ENCODE measurements at regions not wholly inside any gene's neighbourhood (a gene's known extent, or its start where the extent isn't known, plus 50 kb on each side); places are given as distances from the start of the nearest gene placed in this dataset.

DNA sequence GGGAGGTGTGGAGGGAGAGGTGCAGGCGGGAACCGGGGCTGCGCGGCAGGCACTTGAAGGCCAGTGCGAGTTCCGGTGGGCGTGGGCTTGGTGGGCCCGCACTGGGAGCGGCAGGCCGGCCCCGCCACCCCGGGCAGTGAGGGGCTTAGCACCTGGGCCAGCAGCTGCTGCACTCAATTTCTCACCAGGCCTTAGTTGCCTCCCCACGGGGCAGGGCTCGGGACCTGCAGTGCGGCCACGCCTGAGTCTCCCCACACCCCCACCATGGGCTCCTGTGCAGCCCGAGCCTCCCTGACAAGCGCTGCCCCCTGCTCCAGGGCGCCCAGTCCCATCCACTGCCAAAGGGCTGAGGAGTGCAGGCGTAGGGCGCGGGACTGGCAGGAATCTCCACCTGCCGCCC lies 284.5 kb downstream of the DEPDC1B start:
- no peaks in the 10 kb centered on the region for H3K27me3 Mint-ChIP-seq
- H3K9me3 Mint-ChIP-seq: no peaks in the 10 kb centered on the region
- H3K36me3 Mint-ChIP-seq: no peaks in the 10 kb centered on the region
- CTCF ChIA-PET: no interaction called here
- no peak for DNase-seq
- peaks cover 3% of the 10 kb centered on the region for H3K4me1 Mint-ChIP-seq
- H3K27ac Mint-ChIP-seq: no peak overlapping the region
- no peak overlapping the region for H3K4me3 Mint-ChIP-seq

DNA sequence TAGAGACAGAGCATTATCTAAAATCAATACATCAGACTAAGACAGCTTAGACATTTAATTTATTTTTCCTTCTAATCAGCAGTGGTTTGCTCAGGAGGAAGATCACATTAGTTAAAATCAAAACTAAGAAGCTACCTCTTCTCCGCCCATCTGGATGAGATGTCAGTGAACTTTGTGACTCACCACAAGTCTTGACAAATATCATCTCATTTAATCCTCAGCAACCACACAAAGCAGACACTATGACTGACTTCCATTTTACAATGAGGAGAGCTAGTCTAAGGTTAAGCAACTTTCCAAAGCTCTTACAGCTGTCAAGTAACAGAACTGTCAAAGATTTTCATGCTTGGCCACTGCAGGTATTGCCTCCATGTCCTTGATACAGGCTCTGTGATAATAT lies 289.5 kb downstream of the DEPDC1B start:
- Mint-ChIP-seq H3K27ac (no peak overlapping the region), H3K9me3 (no peaks in the 10 kb centered on the region), H3K4me3 (no peak overlapping the region), H3K36me3 (no peaks in the 10 kb centered on the region), H3K27me3 (no peaks in the 10 kb centered on the region), H3K4me1 (no peaks in the 10 kb centered on the region)
- CTCF ChIA-PET: interaction anchor here (1.2 kb wide), 1 partner anchor 15 kb away, joined by 3 read pairs; no protein-coding TSS in a partner anchor
- no peak for DNase-seq

GRCh38 chr5:60404171-60404570 lies 295.8 kb downstream of the DEPDC1B start:
- no peaks in the 10 kb centered on the region for H3K4me1 Mint-ChIP-seq
- no peaks in the 10 kb centered on the region for H3K36me3 Mint-ChIP-seq
- no peaks in the 10 kb centered on the region for H3K9me3 Mint-ChIP-seq
- H3K27ac Mint-ChIP-seq: no peak overlapping the region
- no peaks in the 10 kb centered on the region for H3K27me3 Mint-ChIP-seq
- H3K4me3 Mint-ChIP-seq: no peak overlapping the region
- CTCF ChIA-PET: no interaction called here
- DNase-seq: no peak

- Mint-ChIP-seq H3K36me3 (no peaks in the 10 kb centered on the region), H3K9me3 (no peaks in the 10 kb centered on the region), H3K4me1 (no peaks in the 10 kb centered on the region), H3K27me3 (no peaks in the 10 kb centered on the region), H3K4me3 (no peak overlapping the region), H3K27ac (no peak overlapping the region)
- CTCF ChIA-PET: no interaction called here
- no peak for DNase-seq
Measured at GRCh38 chr5:60403343-60404006, 296.5 kb downstream of the DEPDC1B start.

GRCh38 chr5:60402161-60402785 lies 297.7 kb downstream of the DEPDC1B start:
- Mint-ChIP-seq H3K4me1 (no peaks in the 10 kb centered on the region), H3K9me3 (no peaks in the 10 kb centered on the region), H3K36me3 (no peaks in the 10 kb centered on the region), H3K27me3 (no peaks in the 10 kb centered on the region), H3K27ac (no peak overlapping the region), H3K4me3 (no peak overlapping the region)
- DNase-seq: no peak
- CTCF ChIA-PET: no interaction called here

- H3K9me3 Mint-ChIP-seq: no peaks in the 10 kb centered on the region
- H3K36me3 Mint-ChIP-seq: no peaks in the 10 kb centered on the region
- H3K27ac Mint-ChIP-seq: no peak overlapping the region
Measured at GRCh38 chr5:60401526-60401925, 298.4 kb downstream of the DEPDC1B start.

GRCh38 chr5:60399507-60399906 lies 300.5 kb downstream of the DEPDC1B start:
- H3K27ac Mint-ChIP-seq: no peak overlapping the region
- no peaks in the 10 kb centered on the region for H3K9me3 Mint-ChIP-seq
- no peak overlapping the region for H3K4me3 Mint-ChIP-seq
- no peaks in the 10 kb centered on the region for H3K27me3 Mint-ChIP-seq
- no peaks in the 10 kb centered on the region for H3K4me1 Mint-ChIP-seq
- no peak for DNase-seq
- no peaks in the 10 kb centered on the region for H3K36me3 Mint-ChIP-seq
- CTCF ChIA-PET: no interaction called here

More at GRCh38 chr5:60401526-60401925, 298.4 kb downstream of the DEPDC1B start:
- no peak overlapping the region for H3K4me3 Mint-ChIP-seq
- CTCF ChIA-PET: no interaction called here
- no peaks in the 10 kb centered on the region for H3K27me3 Mint-ChIP-seq
- no peak for DNase-seq
- no peaks in the 10 kb centered on the region for H3K4me1 Mint-ChIP-seq

DNA sequence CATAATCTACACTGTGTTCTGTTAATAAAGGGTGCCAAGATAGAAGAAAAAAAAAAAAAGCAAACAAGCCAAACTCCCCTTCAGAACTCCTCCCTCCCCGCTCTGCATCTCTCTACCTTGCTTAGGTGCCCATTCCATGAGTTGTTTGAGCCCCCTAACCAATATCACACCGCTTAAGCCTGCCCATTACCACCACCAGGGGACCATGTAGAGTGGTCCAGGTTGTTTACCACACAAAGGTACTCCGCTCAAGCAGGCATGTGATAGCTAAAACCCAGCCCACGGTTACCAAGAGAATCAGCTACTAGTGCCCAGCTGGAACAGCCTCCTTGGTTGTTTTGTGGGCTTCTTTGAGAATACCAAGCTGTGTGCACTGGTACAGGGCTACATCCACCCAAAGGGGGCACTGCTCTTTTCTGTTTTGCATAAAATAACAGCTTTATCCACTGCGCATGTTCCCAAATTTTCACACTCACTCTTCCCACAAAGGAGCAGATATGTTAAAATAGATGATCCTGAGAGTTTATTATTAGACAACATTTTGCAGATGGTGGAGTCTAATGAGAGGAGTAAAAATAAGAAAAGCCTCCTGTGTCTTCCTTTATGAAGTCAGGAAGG lies 304.1 kb downstream of the DEPDC1B start:
- no peak overlapping the region for H3K4me3 Mint-ChIP-seq
- no peaks in the 10 kb centered on the region for H3K36me3 Mint-ChIP-seq

GRCh38 chr5:60387051-60387440 lies 312.9 kb downstream of the DEPDC1B start:
- Mint-ChIP-seq H3K4me1 (no peaks in the 10 kb centered on the region), H3K36me3 (no peaks in the 10 kb centered on the region), H3K4me3 (no peak overlapping the region), H3K27me3 (no peaks in the 10 kb centered on the region), H3K27ac (no peak overlapping the region), H3K9me3 (no peaks in the 10 kb centered on the region)
- DNase-seq: no peak
- CTCF ChIA-PET: no interaction called here

More for the DNA sequence above, 304.1 kb downstream of the DEPDC1B start:
- H3K9me3 Mint-ChIP-seq: no peaks in the 10 kb centered on the region
- no peak for DNase-seq
- CTCF ChIA-PET: interaction anchor here (1.4 kb wide), 1 partner anchor 15 kb away, joined by 3 read pairs; no protein-coding TSS in a partner anchor
- no peaks in the 10 kb centered on the region for H3K27me3 Mint-ChIP-seq
- no peaks in the 10 kb centered on the region for H3K4me1 Mint-ChIP-seq
- H3K27ac Mint-ChIP-seq: no peak overlapping the region

DNA sequence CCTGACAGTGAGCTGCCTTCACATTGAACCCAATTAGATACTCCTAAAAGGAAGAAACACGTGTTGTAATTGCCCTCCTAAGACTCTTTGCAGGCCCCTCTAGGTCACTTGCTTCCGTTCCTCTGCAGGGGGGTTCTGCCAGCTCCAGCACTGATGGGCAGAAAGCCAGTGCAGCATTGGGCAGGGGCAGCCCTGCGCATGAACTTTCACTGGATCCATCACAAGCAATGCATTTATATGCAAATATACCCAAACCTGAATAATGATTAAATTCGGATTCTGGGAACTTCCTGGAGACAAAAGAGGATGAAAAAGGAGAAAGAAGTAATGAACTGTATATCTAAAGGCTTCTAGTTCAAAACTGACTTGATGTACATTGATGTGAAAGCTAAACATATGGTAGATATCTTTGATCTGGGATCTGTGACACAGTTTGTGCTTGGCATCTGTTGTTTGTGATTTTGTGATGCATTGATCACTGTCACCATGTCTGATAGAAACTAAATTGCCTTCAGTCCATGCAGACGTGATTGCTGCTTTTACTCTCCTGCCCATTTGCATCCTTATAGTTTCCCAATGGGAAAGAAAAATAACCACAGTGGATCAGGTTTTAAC lies 313.4 kb downstream of the DEPDC1B start:
- Mint-ChIP-seq H3K4me1 (no peaks in the 10 kb centered on the region), H3K27ac (no peak overlapping the region), H3K36me3 (no peaks in the 10 kb centered on the region), H3K27me3 (no peaks in the 10 kb centered on the region), H3K4me3 (no peak overlapping the region), H3K9me3 (no peaks in the 10 kb centered on the region)
- DNase-seq: no peak
- CTCF ChIA-PET: no interaction called here

- no peak for DNase-seq
- Mint-ChIP-seq H3K36me3 (no peaks in the 10 kb centered on the region), H3K27me3 (no peaks in the 10 kb centered on the region), H3K27ac (no peak overlapping the region), H3K4me1 (no peaks in the 10 kb centered on the region), H3K4me3 (no peak overlapping the region), H3K9me3 (no peaks in the 10 kb centered on the region)
- CTCF ChIA-PET: no interaction called here
Measured at GRCh38 chr5:60382716-60383115, 317.2 kb downstream of the DEPDC1B start.

GRCh38 chr5:60379907-60380306 lies 320.1 kb downstream of the DEPDC1B start:
- CTCF ChIA-PET: no interaction called here
- Mint-ChIP-seq H3K4me1 (no peaks in the 10 kb centered on the region), H3K27ac (no peak overlapping the region), H3K4me3 (no peak overlapping the region), H3K9me3 (no peaks in the 10 kb centered on the region), H3K36me3 (no peaks in the 10 kb centered on the region), H3K27me3 (no peaks in the 10 kb centered on the region)
- DNase-seq: no peak

- CTCF ChIA-PET: no interaction called here
- Mint-ChIP-seq H3K4me3 (no peak overlapping the region), H3K4me1 (no peaks in the 10 kb centered on the region), H3K27ac (no peak overlapping the region), H3K27me3 (no peaks in the 10 kb centered on the region), H3K9me3 (no peaks in the 10 kb centered on the region), H3K36me3 (no peaks in the 10 kb centered on the region)
- DNase-seq: no peak
Measured at GRCh38 chr5:60377826-60378225, 322.1 kb downstream of the DEPDC1B start.

DNA sequence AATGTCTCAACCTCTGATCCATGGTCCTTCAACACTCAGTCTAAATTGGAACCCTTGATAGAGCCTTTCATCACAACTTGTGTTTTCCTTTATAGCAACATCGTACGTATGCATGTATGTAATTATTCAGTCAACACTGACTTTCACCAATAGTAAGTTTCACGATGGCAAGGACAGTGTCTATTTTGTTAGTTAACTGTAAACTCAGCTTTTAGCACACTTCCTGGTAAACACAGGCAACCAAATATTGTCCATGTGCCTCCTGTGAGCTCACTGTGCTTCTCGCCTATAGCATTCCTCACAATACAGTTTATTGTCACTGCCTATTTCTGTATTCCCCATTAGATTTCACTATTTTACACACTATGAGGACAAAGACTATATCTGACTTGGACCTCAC lies 323.1 kb downstream of the DEPDC1B start:
- Mint-ChIP-seq H3K4me1 (no peaks in the 10 kb centered on the region), H3K27me3 (no peaks in the 10 kb centered on the region), H3K36me3 (no peaks in the 10 kb centered on the region), H3K27ac (no peak overlapping the region), H3K4me3 (no peak overlapping the region), H3K9me3 (no peaks in the 10 kb centered on the region)
- CTCF ChIA-PET: no interaction called here
- DNase-seq: no peak

DNA sequence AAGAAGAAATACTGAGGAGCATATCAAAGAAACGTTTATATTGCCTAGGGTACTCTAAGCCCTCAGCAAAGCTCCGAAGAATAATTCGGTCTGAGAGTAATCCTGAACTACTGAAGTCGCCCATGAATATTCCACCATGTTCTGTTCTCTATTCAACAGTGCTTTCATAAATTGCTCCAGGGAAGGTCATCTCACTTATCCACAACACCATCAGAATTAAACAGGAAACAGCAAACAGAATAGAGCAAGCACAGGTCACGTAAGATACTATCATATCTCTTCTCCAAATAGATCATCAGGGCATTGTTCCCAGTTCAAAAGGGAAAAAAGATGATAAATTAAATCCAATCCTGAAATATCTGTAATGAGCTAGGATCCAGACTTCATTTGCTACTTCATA lies 325.6 kb downstream of the DEPDC1B start:
- Mint-ChIP-seq H3K27ac (no peak overlapping the region), H3K4me3 (no peak overlapping the region)
- CTCF ChIA-PET: no interaction called here

More for the DNA sequence above, 325.6 kb downstream of the DEPDC1B start:
- Mint-ChIP-seq H3K9me3 (no peaks in the 10 kb centered on the region), H3K27me3 (no peaks in the 10 kb centered on the region), H3K4me1 (no peaks in the 10 kb centered on the region), H3K36me3 (no peaks in the 10 kb centered on the region)
- DNase-seq: no peak

Data from activated naive CD4-positive, alpha-beta T cell treated with anti-CD3 and anti-CD28 coated beads, Interleukin-2, amount 10 ng/mL, durations not matched to agents 7 days and 5 days (primary cell).